ENCODE measurements at regions not wholly inside any gene's neighbourhood (a gene's known extent, or its start where the extent isn't known, plus 50 kb on each side); places are given as distances from the start of the nearest gene placed in this dataset.

DNA sequence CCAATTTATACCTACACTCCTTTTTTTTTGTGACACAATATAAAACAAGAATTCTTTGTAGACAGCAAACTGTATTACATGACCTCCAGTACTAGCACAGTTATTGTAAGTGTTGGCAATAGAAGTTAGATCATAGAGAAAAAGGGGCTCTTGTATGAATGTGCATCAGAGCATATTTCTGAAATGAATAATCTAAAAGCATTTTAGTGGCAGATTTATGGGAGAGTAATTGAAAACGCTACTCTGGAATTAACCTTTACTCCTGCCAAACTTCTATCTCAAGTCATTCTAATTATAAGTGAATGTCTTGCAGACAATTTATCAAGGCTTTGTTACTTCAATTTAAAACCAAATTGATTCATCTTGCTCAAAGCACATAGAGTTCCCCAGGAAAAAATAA, 968.1 kb downstream of the TAF11L14 start:
- POLR2A ChIA-PET: no interaction called here
- TF ChIP-seq ZBTB21 (tag by site-specific recombination; IDR thresholded peaks at IDR 0.05) (no peak), ZNF404 (tag by site-specific recombination; IDR thresholded peaks at IDR 0.05) (no peak), ZNF837 (tag by site-specific recombination; IDR thresholded peaks at IDR 0.05) (no peak)
- TF ChIP-seq, protein P1, sequence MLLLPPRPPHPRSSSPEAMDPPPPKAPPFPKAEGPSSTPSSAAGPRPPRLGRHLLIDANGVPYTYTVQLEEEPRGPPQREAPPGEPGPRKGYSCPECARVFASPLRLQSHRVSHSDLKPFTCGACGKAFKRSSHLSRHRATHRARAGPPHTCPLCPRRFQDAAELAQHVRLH (tag by site-specific recombination; IDR thresholded peaks at IDR 0.05): no peak
- TF ChIP-seq, protein P2, sequence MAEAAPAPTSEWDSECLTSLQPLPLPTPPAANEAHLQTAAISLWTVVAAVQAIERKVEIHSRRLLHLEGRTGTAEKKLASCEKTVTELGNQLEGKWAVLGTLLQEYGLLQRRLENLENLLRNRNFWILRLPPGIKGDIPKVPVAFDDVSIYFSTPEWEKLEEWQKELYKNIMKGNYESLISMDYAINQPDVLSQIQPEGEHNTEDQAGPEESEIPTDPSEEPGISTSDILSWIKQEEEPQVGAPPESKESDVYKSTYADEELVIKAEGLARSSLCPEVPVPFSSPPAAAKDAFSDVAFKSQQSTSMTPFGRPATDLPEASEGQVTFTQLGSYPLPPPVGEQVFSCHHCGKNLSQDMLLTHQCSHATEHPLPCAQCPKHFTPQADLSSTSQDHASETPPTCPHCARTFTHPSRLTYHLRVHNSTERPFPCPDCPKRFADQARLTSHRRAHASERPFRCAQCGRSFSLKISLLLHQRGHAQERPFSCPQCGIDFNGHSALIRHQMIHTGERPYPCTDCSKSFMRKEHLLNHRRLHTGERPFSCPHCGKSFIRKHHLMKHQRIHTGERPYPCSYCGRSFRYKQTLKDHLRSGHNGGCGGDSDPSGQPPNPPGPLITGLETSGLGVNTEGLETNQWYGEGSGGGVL (tag by site-specific recombination; IDR thresholded peaks at IDR 0.05): no peak
- no peak overlapping the region for H3K27ac ChIP-seq (ENCODE audit: extremely low read depth, low read depth, low read length)
- H3K36me3 ChIP-seq (ENCODE audit: control insufficient read depth in 2 of 2, insufficient read depth in 1 of 2, low read length in 2 of 2): no peaks in the 10 kb centered on the region
- H3K4me1 ChIP-seq (ENCODE audit: control insufficient read depth, insufficient read depth, low read length): no peaks in the 10 kb centered on the region
- CTCF ChIA-PET: no interaction called here
- H3K9me3 ChIP-seq (ENCODE audit: control insufficient read depth, insufficient read depth, low read depth, low read length): no peaks in the 10 kb centered on the region
- H3K4me3 ChIP-seq (ENCODE audit: low read depth, low read length): no peak overlapping the region

DNA sequence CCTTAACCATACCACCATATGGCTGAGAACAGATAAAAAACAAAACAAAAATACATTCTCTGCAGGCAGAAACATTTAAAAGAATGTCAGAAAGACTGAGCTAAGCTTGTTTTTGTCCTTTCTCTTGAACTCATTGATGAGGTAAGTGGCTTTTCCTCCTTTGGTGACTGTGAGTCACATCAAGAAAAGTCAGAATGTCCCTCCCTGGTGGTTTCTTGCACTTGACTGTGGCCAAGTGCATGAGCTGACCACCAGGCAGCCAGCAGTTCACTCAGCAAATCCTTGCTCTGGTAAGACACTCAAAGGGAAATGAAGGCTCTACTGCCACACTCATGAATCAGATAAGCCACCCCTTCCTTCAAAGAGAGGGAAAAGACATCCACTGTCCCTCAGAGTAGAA, 970.9 kb downstream of the TAF11L14 start:
- H3K4me1 ChIP-seq (ENCODE audit: control insufficient read depth, insufficient read depth, low read length): no peaks in the 10 kb centered on the region
- CTCF ChIA-PET: no interaction called here
- no peaks in the 10 kb centered on the region for H3K36me3 ChIP-seq (ENCODE audit: control insufficient read depth in 2 of 2, insufficient read depth in 1 of 2, low read length in 2 of 2)
- no peak overlapping the region for H3K27ac ChIP-seq (ENCODE audit: extremely low read depth, low read depth, low read length)
- POLR2A ChIA-PET: no interaction called here
- no peak overlapping the region for H3K4me3 ChIP-seq (ENCODE audit: low read depth, low read length)
- H3K9me3 ChIP-seq (ENCODE audit: control insufficient read depth, insufficient read depth, low read depth, low read length): no peaks in the 10 kb centered on the region
- TF ChIP-seq ZNF664 (tag by site-specific recombination; IDR thresholded peaks at IDR 0.05) (no peak), GLIS1 (tag by site-specific recombination; IDR thresholded peaks at IDR 0.05) (no peak), TCF7L2 (IDR thresholded peaks at IDR 0.05; ENCODE audit: borderline replicate concordance, low read depth, low read length) (no peak), ZNF138 (tag by site-specific recombination; IDR thresholded peaks at IDR 0.05; ENCODE audit: borderline replicate concordance) (no peak), ZNF26 (tag by site-specific recombination; IDR thresholded peaks at IDR 0.05) (no peak), SCRT2 (tag by site-specific recombination; IDR thresholded peaks at IDR 0.05) (no peak), ZNF521 (tag by site-specific recombination; IDR thresholded peaks at IDR 0.05) (no peak), ZBTB17 (tag by site-specific recombination; IDR thresholded peaks at IDR 0.05) (no peak), AEBP2 (tag by site-specific recombination; IDR thresholded peaks at IDR 0.05; ENCODE audit: borderline replicate concordance) (no peak), ZNF473 (tag by site-specific recombination; IDR thresholded peaks at IDR 0.05) (no peak), ZNF354C (tag by site-specific recombination; IDR thresholded peaks at IDR 0.05; ENCODE audit: borderline replicate concordance, low read depth) (no peak), GFI1B (tag by site-specific recombination; IDR thresholded peaks at IDR 0.05) (no peak)
- TF ChIP-seq, protein P3, sequence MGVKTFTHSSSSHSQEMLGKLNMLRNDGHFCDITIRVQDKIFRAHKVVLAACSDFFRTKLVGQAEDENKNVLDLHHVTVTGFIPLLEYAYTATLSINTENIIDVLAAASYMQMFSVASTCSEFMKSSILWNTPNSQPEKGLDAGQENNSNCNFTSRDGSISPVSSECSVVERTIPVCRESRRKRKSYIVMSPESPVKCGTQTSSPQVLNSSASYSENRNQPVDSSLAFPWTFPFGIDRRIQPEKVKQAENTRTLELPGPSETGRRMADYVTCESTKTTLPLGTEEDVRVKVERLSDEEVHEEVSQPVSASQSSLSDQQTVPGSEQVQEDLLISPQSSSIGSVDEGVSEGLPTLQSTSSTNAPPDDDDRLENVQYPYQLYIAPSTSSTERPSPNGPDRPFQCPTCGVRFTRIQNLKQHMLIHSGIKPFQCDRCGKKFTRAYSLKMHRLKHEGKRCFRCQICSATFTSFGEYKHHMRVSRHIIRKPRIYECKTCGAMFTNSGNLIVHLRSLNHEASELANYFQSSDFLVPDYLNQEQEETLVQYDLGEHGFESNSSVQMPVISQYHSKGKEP (tag by site-specific recombination; IDR thresholded peaks at IDR 0.05): no peak
- TF ChIP-seq, protein P4, sequence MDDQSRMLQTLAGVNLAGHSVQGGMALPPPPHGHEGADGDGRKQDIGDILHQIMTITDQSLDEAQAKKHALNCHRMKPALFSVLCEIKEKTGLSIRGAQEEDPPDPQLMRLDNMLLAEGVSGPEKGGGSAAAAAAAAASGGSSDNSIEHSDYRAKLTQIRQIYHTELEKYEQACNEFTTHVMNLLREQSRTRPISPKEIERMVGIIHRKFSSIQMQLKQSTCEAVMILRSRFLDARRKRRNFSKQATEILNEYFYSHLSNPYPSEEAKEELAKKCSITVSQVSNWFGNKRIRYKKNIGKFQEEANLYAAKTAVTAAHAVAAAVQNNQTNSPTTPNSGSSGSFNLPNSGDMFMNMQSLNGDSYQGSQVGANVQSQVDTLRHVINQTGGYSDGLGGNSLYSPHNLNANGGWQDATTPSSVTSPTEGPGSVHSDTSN (CRISPR knock-in tag; IDR thresholded peaks at IDR 0.05): no peak
- TF ChIP-seq, protein P5, sequence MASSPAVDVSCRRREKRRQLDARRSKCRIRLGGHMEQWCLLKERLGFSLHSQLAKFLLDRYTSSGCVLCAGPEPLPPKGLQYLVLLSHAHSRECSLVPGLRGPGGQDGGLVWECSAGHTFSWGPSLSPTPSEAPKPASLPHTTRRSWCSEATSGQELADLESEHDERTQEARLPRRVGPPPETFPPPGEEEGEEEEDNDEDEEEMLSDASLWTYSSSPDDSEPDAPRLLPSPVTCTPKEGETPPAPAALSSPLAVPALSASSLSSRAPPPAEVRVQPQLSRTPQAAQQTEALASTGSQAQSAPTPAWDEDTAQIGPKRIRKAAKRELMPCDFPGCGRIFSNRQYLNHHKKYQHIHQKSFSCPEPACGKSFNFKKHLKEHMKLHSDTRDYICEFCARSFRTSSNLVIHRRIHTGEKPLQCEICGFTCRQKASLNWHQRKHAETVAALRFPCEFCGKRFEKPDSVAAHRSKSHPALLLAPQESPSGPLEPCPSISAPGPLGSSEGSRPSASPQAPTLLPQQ (tag by site-specific recombination; IDR thresholded peaks at IDR 0.05): no peak
- TF ChIP-seq, protein P6, sequence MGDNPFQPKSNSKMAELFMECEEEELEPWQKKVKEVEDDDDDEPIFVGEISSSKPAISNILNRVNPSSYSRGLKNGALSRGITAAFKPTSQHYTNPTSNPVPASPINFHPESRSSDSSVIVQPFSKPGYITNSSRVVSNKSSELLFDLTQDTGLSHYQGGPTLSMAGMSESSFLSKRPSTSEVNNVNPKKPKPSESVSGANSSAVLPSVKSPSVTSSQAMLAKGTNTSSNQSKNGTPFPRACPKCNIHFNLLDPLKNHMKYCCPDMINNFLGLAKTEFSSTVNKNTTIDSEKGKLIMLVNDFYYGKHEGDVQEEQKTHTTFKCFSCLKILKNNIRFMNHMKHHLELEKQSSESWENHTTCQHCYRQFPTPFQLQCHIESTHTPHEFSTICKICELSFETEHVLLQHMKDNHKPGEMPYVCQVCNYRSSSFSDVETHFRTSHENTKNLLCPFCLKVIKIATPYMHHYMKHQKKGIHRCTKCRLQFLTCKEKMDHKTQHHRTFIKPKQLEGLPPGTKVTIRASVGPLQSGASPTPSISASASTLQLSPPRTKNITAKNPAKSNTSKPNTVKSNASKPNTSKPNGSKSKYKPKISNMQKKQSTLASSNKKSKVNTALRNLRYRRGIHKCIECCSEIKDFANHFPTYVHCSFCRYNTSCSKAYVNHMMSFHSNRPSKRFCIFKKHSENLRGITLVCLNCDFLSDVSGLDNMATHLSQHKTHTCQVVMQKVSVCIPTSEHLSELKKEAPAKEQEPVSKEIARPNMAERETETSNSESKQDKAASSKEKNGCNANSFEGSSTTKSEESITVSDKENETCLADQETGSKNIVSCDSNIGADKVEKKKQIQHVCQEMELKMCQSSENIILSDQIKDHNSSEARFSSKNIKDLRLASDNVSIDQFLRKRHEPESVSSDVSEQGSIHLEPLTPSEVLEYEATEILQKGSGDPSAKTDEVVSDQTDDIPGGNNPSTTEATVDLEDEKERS (tag by site-specific recombination; IDR thresholded peaks at IDR 0.05): no peak

Data from HEK293 (cell line).